ENCODE measurements at regions not wholly inside any gene's neighbourhood (a gene's known extent, or its start where the extent isn't known, plus 50 kb on each side); places are given as distances from the start of the nearest gene placed in this dataset.

DNA sequence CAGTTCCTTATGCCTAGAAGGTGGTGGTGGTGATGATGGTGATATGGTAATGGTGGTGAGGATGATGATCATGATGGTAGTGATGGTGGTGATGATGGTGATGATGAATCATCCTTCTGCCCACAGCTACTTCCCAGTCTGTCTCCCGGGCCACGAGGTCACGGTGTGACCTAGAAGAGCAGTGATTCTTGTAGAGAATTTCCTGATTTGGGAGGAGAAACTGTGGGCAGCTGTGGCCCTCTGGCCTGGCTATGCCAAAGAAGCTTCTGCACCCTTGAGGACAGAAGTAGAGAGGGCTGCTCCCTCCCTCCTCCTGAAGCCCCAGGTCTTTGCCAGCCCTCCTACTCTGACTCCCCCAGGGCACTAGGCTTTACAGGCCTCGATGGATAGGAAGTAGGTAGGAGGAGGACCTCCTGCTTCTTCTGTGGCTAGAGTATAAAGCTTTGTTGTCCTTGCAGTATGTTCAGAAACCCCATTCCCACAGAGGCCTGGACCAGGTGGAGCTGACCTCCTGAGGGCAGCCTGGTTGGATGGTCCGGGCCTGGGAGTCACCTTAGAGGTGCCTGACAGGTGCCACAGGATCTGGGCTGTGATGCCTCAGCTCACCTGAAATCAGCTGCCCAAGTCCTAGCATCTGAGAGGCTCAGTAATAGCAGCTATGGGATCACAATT, 57.9 kb upstream of the EPAS1 start:
- Histone ChIP-seq H3K27ac (no peak overlapping the region), H3K4me1 (no peaks in the 10 kb centered on the region), H3K27me3 (no peaks in the 10 kb centered on the region), H3K36me3 (no peaks in the 10 kb centered on the region), H3K4me3 (no peak overlapping the region), H3K9me3 (no peaks in the 10 kb centered on the region)
- TF ChIP-seq, protein P1, sequence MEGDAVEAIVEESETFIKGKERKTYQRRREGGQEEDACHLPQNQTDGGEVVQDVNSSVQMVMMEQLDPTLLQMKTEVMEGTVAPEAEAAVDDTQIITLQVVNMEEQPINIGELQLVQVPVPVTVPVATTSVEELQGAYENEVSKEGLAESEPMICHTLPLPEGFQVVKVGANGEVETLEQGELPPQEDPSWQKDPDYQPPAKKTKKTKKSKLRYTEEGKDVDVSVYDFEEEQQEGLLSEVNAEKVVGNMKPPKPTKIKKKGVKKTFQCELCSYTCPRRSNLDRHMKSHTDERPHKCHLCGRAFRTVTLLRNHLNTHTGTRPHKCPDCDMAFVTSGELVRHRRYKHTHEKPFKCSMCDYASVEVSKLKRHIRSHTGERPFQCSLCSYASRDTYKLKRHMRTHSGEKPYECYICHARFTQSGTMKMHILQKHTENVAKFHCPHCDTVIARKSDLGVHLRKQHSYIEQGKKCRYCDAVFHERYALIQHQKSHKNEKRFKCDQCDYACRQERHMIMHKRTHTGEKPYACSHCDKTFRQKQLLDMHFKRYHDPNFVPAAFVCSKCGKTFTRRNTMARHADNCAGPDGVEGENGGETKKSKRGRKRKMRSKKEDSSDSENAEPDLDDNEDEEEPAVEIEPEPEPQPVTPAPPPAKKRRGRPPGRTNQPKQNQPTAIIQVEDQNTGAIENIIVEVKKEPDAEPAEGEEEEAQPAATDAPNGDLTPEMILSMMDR (IDR thresholded peaks at IDR 0.05), result no peak
- TF ChIP-seq POLR2AphosphoS5 (IDR thresholded peaks at IDR 0.05; ENCODE audit: insufficient read depth in 1 of 2, low read depth in 1 of 2) (no peak), POLR2A (IDR thresholded peaks at IDR 0.05) (no peak)
- intact Hi-C loops (cut with DNase I), result no loop called here
- DNase-seq (ENCODE audit: extremely low spot score in 2 of 2), result peak in 1 of 2 donors; percentile 79

DNA sequence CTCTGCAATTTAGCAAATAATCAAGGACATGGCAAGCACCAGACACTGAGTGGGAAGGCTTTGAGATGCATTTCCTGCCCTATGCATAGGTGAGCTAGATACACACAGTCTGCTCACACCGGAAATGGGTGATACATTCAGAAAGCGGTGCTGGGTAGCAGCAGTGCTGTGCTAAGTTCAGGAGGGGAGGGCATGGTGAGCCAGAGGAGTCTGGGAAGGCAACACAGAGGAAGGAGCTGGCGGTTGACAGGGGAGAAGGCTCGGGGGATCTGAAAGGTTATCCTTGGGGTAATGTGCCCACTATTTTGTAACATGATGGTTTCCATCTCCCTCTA, 57.4 kb upstream of the EPAS1 start:
- intact Hi-C loops (cut with DNase I), result loop anchor here (5.0 kb wide), 1 partner anchor 1288 kb away; no protein-coding TSS in a partner anchor
- TF ChIP-seq, protein P1 (IDR thresholded peaks at IDR 0.05), result no peak
- TF ChIP-seq POLR2AphosphoS5 (IDR thresholded peaks at IDR 0.05; ENCODE audit: insufficient read depth in 1 of 2, low read depth in 1 of 2) (no peak), POLR2A (IDR thresholded peaks at IDR 0.05) (no peak)
- no peak for DNase-seq (ENCODE audit: extremely low spot score in 2 of 2)
- Histone ChIP-seq H3K4me3 (no peak overlapping the region), H3K27me3 (no peaks in the 10 kb centered on the region), H3K4me1 (no peaks in the 10 kb centered on the region), H3K36me3 (no peaks in the 10 kb centered on the region), H3K9me3 (no peaks in the 10 kb centered on the region), H3K27ac (no peak overlapping the region)

DNA sequence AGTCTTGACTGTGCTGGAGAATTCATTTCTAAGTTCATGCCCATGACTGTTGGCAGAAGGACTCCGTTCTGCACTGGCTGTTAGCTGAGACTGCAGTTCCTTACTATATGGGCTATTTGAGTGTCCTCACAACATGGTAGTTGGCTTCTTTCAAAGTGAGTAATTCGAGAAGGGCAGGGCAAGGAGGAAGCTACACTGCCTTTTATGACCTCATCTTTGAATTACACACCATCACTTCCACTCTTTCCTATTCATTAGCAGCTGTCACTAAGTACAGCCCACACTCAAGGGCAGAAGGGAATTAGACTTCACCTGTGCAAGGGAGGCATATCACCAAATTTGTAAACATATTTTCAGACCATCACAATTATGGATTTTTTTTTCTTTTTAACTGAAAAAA, 55.9 kb upstream of the EPAS1 start:
- H3K27ac ChIP-seq, result no peak overlapping the region
- no peak overlapping the region for H3K4me3 ChIP-seq
- DNase-seq (ENCODE audit: extremely low spot score in 2 of 2), result no peak
- no peaks in the 10 kb centered on the region for H3K27me3 ChIP-seq
- H3K4me1 ChIP-seq, result no peaks in the 10 kb centered on the region
- intact Hi-C loops (cut with DNase I), result loop anchor here (5.0 kb wide), 1 partner anchor 1289 kb away; no protein-coding TSS in a partner anchor
- H3K9me3 ChIP-seq, result no peaks in the 10 kb centered on the region
- no peaks in the 10 kb centered on the region for H3K36me3 ChIP-seq
- TF ChIP-seq POLR2A (IDR thresholded peaks at IDR 0.05), result no peak
- no peak for TF ChIP-seq POLR2AphosphoS5 (IDR thresholded peaks at IDR 0.05; ENCODE audit: insufficient read depth in 1 of 2, low read depth in 1 of 2)
- TF ChIP-seq, protein P1 (IDR thresholded peaks at IDR 0.05), result no peak

DNA sequence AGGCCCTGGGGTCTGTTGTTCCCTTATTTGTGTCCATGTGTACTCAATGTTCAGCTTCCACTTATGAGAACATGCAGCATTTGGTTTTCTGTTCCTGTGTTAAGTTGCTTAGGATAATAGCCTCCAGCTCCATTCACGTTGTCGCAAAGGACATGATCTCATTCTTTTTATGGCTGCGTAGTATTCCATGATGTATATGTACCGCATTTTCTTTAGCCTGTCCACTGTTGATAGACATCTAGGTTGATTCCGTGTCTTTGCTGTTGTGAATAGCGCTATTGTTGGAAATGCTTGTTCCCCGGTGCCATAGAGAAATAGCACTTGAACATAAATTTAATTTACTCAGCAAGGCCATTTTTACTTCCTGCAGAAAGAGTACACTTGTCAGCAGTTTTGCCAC, 51.3 kb upstream of the EPAS1 start:
- Histone ChIP-seq H3K4me3 (no peak overlapping the region), H3K27ac (no peak overlapping the region), H3K9me3 (no peaks in the 10 kb centered on the region), H3K36me3 (no peaks in the 10 kb centered on the region), H3K27me3 (no peaks in the 10 kb centered on the region), H3K4me1 (no peaks in the 10 kb centered on the region)
- intact Hi-C loops (cut with DNase I), result no loop called here
- no peak for DNase-seq (ENCODE audit: extremely low spot score in 2 of 2)
- TF ChIP-seq POLR2A (IDR thresholded peaks at IDR 0.05), result no peak
- no peak for TF ChIP-seq POLR2AphosphoS5 (IDR thresholded peaks at IDR 0.05; ENCODE audit: insufficient read depth in 1 of 2, low read depth in 1 of 2)
- TF ChIP-seq, protein P1 (IDR thresholded peaks at IDR 0.05), result no peak

DNA sequence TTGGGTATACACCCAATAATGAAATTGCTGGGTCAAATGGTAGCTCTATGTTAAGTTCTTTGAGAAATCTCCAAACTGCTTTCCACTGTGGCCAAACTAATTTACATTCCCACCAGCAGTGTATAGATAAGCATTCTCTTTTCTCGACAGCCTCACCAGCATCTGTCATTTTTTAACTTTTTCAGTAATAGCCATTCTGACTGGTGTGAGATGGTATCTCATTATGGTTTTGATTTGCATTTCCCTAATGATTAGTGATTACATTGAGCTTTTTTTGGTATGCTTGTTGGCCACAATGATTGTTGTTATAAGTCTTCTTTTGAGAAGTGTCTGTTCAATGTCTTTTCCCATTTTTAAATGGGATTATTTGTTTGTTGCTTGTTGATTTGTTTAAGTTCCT, 50.4 kb upstream of the EPAS1 start:
- Histone ChIP-seq H3K27me3 (no peaks in the 10 kb centered on the region), H3K4me1 (peaks cover 5% of the 10 kb centered on the region), H3K4me3 (no peak overlapping the region), H3K27ac (no peak overlapping the region), H3K9me3 (no peaks in the 10 kb centered on the region), H3K36me3 (no peaks in the 10 kb centered on the region)
- intact Hi-C loops (cut with DNase I), result no loop called here
- DNase-seq (ENCODE audit: extremely low spot score in 2 of 2), result no peak
- TF ChIP-seq POLR2AphosphoS5 (IDR thresholded peaks at IDR 0.05; ENCODE audit: insufficient read depth in 1 of 2, low read depth in 1 of 2) (no peak), POLR2A (IDR thresholded peaks at IDR 0.05) (no peak)
- TF ChIP-seq, protein P1 (IDR thresholded peaks at IDR 0.05), result no peak
